ENCODE measurements at regions not wholly inside any gene's neighbourhood (a gene's known extent, or its start where the extent isn't known, plus 50 kb on each side); places are given as distances from the start of the nearest gene placed in this dataset.

GRCh38 chr18:34590503-34590902 is 119.6 kb upstream of the DTNA start:
- Mint-ChIP-seq H3K27ac (no peak overlapping the region), H3K4me1 (peaks cover 30% of the 10 kb centered on the region), H3K4me3 (no peak overlapping the region), H3K36me3 (ENCODE audit: low read depth) (peaks cover 7% of the 10 kb centered on the region), H3K9me3 (peaks cover 4% of the 10 kb centered on the region), H3K27me3 (ENCODE audit: insufficient read depth) (no peaks in the 10 kb centered on the region)
- Histone ChIP-seq H3K27ac (ENCODE audit: low read depth, low read length) (no peak overlapping the region), H3K9me3 (ENCODE audit: control insufficient read depth, low read length) (peaks cover 16% of the 10 kb centered on the region), H3K4me1 (ENCODE audit: control insufficient read depth, insufficient read depth, low read length) (peaks cover 5% of the 10 kb centered on the region), H3K36me3 (ENCODE audit: control insufficient read depth, insufficient read depth, low read length) (no peaks in the 10 kb centered on the region), H3K27me3 (ENCODE audit: control insufficient read depth, insufficient read depth, low read length, poor library complexity, severe bottlenecking) (no peaks in the 10 kb centered on the region), H3K9ac (ENCODE audit: extremely low read depth, low read length, poor library complexity, severe bottlenecking) (no peak overlapping the region), H3K4me3 (ENCODE audit: low read length) (no peak overlapping the region)
- DNase-seq = no peak
- WGBS, 2 experiments (ENCODE audit: insufficient coverage in 1 of 2, insufficient read length in 1 of 2) = 80 to 85% methylated on average over 1 to 2 of the region's 2 CpGs
- no peak for TF ChIP-seq CTCF (conservative IDR thresholded peaks at IDR 0.05)

- H3K36me3 ChIP-seq (ENCODE audit: control insufficient read depth, insufficient read depth, low read length) = no peaks in the 10 kb centered on the region
- H3K4me1 Mint-ChIP-seq = peaks cover 36% of the 10 kb centered on the region
- DNase-seq = no peak
- H3K9ac ChIP-seq (ENCODE audit: extremely low read depth, low read length, poor library complexity, severe bottlenecking) = no peak overlapping the region
- no peaks in the 10 kb centered on the region for H3K27me3 Mint-ChIP-seq (ENCODE audit: insufficient read depth)
- peaks cover 7% of the 10 kb centered on the region for H3K4me1 ChIP-seq (ENCODE audit: control insufficient read depth, insufficient read depth, low read length)
- TF ChIP-seq CTCF (conservative IDR thresholded peaks at IDR 0.05) = no peak
- no peak overlapping the region for H3K4me3 ChIP-seq (ENCODE audit: low read length)
- no peak overlapping the region for H3K27ac ChIP-seq (ENCODE audit: low read depth, low read length)
- no peaks in the 10 kb centered on the region for H3K27me3 ChIP-seq (ENCODE audit: control insufficient read depth, insufficient read depth, low read length, poor library complexity, severe bottlenecking)
- no peak overlapping the region for H3K4me3 Mint-ChIP-seq
- no peak overlapping the region for H3K27ac Mint-ChIP-seq
- 90 to 100% methylated on average over 2 of the region's 2 CpGs for WGBS, 2 experiments (ENCODE audit: insufficient coverage in 1 of 2, insufficient read length in 1 of 2)
- peaks cover 1% of the 10 kb centered on the region for H3K9me3 Mint-ChIP-seq
- H3K9me3 ChIP-seq (ENCODE audit: control insufficient read depth, low read length) = peaks cover under 1% of the 10 kb centered on the region
- peaks cover 6% of the 10 kb centered on the region for H3K36me3 Mint-ChIP-seq (ENCODE audit: low read depth)
Measured at GRCh38 chr18:34591920-34592444, 118.1 kb upstream of the DTNA start.

- H3K4me1 Mint-ChIP-seq = peaks cover 36% of the 10 kb centered on the region
- peak overlapping the region; percentile 90 for H3K27ac Mint-ChIP-seq
- H3K27me3 ChIP-seq (ENCODE audit: control insufficient read depth, insufficient read depth, low read length, poor library complexity, severe bottlenecking) = no peaks in the 10 kb centered on the region
- H3K9me3 ChIP-seq (ENCODE audit: control insufficient read depth, low read length) = no peaks in the 10 kb centered on the region
- H3K27me3 Mint-ChIP-seq (ENCODE audit: insufficient read depth) = no peaks in the 10 kb centered on the region
- peak overlapping the region; percentile 50 for H3K4me3 Mint-ChIP-seq
- H3K36me3 Mint-ChIP-seq (ENCODE audit: low read depth) = peaks cover 11% of the 10 kb centered on the region
- WGBS, 2 experiments (ENCODE audit: insufficient coverage in 1 of 2, insufficient read length in 1 of 2) = 69 to 74% methylated on average over 2 of the region's 3 CpGs
- peak overlapping the region; percentile 62 for H3K4me3 ChIP-seq (ENCODE audit: low read length)
- TF ChIP-seq CTCF (conservative IDR thresholded peaks at IDR 0.05) = no peak
- no peak overlapping the region for H3K27ac ChIP-seq (ENCODE audit: low read depth, low read length)
- peaks cover 6% of the 10 kb centered on the region for H3K9me3 Mint-ChIP-seq
- H3K4me1 ChIP-seq (ENCODE audit: control insufficient read depth, insufficient read depth, low read length) = peaks cover 7% of the 10 kb centered on the region
- peak overlapping the region; percentile 18 for H3K9ac ChIP-seq (ENCODE audit: extremely low read depth, low read length, poor library complexity, severe bottlenecking)
- DNase-seq = no peak
- no peaks in the 10 kb centered on the region for H3K36me3 ChIP-seq (ENCODE audit: control insufficient read depth, insufficient read depth, low read length)
Measured at GRCh38 chr18:34592481-34592880, 117.6 kb upstream of the DTNA start.
